DMS153 treated with DMSO at 0.1 percent for 48 hours (cell line): ENCODE measurements at regions not wholly inside any gene's neighbourhood (a gene's known extent, or its start where the extent isn't known, plus 50 kb on each side); places are given as distances from the start of the nearest gene placed in this dataset.
"Not testable (repeated sequence)": the region's sequence is repeated elsewhere in the genome, so short reads cannot be mapped to it uniquely, and the experiment has no call there.

ENCODE experiments used
- DNase-seq: peaks from one replicate; lab custom pipeline; 2025; ENCODE audit not compliant: unreplicated experiment; lab: John Stamatoyannopoulos, UW

DNA sequence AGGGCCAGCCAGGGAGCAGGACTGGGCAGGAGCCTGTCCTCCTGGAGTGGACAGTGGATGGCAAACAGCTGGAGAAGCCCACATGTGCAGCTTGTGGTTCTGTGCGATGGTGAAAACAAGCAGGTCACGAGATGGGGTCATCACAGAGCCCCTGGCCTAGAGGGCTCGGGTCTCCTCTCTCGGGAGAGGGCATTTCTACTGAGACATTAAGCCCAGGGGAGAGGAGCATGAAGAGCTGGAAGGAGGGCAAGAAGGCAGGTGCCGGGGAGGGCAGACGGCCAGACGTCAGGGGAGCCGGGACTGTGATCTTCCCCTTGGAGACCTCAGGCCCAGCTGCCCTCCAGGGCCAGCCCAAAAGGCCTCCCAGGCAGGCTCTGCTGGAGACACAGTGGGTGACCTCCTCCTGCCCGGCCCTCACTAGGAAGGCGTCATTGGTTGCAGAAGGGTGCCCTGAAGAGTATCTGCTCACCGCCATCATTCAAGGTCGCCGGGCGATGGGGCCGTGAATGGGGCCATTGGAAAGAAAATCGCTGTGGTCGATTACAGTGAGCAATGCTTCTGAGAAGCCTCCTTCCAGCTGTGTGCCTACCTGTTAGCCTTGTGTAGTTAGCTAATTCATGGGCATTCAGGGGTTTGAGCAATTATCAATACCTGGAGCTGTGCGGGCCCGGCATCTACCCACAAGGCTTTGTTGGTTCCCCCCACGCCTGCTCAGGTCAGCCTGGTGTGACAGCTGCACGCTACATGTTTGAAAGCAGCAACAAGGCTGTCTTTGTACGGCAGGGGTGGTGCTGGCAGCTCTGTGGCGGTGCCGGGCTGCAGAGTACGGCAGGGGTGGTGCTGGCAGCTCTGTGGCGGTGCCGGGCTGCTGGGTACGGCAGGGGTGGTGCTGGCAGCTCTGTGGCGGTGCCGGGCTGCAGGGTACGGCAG, 72.3 kb upstream of the ACTRT2 start:
- DNase-seq: no peak

DNA sequence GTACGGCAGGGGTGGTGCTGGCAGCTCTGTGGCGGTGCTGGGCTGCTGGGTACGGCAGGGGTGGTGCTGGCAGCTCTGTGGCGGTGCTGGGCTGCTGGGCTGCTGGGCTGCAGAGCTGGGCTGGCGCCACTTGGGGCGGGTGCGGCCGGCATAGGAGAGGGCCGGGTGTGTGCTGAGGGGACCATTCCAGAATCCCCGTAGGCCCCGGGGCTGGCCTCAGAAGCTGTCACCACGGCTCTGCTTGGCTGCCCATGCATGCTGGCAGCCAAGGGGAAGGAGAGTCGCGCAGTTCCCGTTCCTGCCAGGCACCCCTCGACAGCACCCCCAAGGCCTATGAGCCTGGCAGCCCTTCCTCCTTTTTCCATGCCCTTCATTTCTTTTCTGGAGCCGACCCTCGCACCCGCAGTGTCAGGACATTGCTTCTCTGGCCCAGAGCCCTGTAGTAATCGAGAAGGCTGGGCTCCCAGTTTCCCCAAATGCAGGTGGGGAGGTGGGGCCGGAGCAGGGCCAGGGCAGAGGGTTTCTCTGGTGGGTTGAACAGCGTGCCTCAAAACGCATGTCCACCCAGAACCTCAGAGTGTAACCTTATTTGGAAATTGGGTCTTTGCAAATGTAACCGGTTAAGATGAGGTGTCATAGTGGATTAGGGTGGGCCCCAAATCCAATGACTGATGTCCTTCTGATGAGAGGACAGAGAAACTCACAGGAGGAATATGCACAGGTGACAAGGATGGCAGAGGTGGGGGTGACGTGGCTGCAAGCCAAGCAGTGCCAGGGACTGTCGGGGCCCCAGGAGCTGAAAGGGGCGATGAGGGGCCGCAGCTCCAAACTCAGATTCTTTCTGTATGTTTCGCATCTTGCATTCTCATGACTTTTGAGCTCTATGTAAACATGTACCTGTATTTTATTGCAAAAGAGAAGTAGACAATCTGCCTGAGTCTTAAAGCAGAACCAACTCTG, 71.0 kb upstream of the ACTRT2 start:
- DNase-seq: no peak

DNA sequence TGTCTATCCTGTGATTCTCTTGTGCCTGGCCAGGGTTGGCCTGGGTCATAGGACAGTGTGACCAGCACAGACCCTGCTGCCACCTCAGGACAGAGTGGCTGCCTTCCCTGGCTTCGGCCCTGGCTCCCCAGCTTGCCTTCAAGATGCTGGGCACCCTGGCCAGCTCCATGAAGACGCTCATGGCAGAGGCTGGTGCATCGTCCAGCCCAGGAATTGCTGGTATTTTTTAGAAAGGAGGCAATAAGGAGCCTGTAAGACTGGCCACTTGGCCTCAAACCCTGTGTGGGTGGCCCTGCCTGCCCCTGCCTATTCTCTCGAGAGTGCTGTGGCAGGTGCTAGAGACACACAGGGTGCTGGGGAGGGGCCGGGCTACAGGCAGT, 70.4 kb upstream of the ACTRT2 start:
- no peak for DNase-seq

DNA sequence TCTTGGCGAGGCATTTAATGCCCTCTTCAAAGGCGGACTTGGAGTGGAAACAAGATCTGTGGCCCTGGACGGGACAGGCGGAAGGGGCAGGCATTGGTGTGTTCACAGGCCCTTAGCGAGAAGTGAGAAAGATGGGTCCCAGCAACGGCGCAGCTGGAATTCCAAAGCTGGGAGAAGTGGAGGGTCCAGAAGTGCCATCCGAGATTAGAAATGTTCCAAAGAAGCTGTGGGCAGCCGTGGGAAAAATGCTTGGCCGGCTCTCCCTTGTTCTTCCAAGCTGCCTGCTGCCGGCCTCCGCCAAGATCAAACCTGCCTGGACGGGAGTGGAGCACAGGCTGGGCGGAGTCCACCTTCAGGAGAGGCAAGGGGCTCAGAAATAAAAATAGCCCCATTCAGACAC, 69.4 kb upstream of the ACTRT2 start:
- no peak for DNase-seq

DNA sequence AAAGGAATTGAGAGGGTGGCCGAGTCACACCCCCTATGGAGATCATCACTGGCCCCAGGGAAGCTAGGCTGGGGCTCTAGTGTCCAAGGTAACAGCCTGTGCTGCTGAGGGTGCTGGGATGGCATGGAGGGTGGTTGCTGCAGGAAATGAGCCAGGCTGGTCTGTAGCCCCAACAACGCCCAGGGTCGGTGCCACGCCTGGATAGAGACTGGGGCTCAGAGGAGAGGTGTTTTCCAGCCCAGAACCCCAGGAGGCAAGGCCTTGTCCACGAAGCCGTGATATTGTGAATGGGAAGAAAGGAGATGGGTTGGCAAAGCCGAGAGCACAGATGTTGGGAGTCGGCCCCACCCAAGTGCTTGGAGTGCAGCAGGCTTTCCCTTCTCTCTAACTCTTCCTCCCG, 68.9 kb upstream of the ACTRT2 start:
- no peak for DNase-seq

DNA sequence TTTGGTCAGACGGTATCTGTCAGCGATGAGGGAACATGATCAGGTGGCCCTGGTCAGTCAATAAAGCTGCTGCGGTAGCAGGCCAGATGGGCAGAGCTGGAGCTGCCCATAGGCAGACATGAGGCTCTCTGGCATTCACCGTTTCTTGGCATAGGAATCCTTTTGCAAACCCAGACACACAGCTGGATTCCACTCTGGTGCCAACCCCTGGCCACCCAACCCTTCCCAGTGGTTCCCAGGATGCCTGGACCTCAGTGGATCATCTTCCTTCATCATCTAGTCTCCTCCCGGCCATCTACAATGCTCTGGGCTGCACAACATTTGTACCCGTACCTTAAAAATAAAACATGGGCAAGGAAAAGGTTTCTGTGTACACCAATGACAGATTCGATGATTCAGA, 68.3 kb upstream of the ACTRT2 start:
- no peak for DNase-seq

DNA sequence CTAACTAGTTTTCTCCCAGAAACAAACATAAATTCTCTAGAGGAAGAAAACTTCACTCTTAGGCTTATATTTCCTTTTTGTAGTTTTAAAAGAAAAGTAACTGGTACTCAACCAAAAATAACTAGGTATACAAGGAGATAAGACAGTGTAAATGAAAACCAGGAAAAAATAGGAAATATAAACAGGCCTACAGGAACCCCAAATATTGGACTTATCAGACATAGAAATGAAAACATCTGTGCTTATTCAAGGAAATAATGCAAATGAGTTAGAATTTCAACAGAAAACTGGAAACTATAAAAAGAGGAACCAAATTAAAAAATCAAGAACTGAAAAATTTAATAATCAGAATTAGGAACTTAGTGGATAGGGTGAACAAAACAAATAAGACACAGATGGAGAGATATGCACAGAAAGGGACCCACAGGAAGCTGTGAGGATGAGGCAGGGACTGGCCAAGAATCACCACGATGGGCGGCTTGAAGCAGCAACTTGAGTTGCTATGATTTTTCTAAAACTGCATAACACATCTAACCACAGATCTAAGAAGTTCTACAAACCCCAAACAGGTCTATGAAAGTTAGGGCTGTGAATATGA, 67.5 kb upstream of the ACTRT2 start:
- DNase-seq: no peak

DNA sequence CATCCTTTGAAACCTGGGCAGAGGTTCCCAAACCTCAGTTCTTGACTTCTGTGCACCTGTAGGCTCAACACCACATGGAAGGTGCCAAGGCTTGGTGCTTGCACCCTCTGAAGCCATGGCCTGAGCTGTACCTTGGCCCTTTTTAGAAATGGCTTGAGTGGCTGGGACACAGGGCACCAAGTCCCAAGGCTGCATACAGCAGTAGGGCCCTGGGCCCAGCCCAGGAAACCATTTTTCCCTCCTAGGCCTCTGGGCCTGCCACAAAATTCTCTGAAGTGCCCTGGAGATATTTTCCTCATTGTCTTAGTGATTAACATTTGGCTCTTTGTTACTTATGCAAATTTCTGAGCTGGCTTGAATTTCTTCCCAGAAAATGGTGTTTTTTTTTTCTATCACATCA, 65.6 kb upstream of the ACTRT2 start:
- DNase-seq: no peak

DNA sequence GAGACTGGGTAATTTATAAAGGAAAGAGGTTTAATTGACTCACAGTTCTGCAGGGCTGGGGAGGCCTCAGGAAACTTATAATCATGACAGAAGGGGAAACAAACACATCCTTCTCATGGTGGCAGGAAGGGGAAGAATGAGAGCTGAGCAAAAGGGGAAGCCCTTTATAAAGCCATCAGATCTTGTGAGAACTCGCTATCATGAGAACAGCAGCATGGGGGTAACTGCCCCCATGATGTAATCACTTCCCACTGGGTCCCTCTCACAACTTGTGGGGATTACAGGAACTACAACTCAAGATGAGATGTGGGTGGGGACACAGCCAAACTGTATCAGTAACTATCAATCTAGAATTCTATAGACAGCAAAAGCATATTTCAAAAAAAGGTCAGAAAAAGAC, 64.7 kb upstream of the ACTRT2 start:
- no peak for DNase-seq

DNA sequence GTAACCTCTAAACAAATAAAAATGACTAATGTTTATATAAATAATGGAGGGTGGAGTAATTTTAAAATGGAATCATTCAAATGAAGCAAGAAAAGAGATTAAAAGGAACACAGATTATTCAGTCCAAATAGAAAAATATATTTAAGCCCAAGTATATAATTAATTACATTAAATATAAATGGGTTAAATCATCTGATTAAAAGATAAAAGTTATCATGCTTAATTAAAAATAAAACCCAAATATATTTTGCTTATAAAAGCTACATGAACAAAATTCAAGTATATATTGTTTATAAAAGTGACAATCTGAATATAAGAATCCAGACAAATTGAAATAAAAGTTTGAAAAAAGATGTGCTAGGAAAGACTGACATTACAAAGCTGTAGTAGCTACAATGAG, 63.9 kb upstream of the ACTRT2 start:
- no peak for DNase-seq

DNA sequence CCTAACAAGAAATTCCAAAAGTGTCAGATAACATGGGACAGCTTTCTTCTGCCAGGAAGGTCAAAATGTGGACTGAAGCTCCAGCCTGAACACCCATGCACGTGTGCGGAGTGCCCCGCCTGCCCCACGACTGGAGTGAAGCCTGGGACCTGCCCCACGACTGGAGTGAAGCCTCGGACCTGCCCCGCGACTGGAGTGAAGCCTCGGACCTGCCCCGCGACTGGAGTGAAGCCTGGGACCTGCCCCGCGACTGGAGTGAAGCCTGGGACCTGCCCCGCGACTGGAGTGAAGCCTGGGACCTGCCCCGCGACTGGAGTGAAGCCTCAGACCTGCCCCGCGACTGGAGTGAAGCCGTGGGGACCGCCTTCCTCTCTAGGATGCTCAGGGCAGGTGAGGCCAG, 61.4 kb upstream of the ACTRT2 start:
- DNase-seq: not testable (repeated sequence)

DNA sequence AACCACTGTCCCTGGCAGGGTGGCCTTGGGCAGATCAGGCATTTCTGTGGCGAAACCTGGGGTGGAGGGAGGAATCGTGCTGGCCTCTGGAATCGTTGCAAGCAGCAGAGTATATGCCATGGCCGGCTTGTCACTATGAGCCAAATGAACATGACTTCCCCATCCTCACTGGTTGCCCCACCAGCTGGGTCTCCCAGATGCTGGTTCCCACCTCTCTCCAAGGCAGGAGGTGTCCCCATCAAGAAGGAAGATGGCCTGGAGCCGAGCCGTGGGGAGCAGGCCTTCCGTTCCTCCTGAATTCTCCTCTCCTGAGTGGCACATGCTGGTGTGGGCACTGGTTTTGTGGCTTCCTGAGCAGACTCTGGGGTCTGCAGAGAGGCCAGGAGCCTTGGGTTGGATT, 60.2 kb upstream of the ACTRT2 start:
- DNase-seq: no peak

DNA sequence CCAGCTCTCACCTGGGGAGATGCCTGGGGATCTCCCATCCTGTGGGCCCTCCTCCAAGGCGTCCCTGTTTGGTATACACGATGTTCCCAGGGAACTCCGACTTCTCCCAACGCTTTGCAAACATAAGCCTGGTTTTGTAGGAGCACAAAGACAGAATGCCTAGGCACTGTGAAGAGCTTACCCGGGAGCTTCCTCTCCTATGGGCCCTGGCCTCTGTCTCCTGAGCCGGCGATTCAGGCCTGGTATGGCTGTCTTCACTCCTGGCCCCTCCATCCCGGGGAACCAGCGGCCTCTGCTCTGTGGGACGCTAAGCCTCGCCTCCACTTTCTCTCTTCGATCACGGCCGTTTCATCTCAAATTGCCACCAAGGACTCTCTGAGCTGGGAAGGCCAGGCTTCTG, 59.6 kb upstream of the ACTRT2 start:
- no peak for DNase-seq

DNA sequence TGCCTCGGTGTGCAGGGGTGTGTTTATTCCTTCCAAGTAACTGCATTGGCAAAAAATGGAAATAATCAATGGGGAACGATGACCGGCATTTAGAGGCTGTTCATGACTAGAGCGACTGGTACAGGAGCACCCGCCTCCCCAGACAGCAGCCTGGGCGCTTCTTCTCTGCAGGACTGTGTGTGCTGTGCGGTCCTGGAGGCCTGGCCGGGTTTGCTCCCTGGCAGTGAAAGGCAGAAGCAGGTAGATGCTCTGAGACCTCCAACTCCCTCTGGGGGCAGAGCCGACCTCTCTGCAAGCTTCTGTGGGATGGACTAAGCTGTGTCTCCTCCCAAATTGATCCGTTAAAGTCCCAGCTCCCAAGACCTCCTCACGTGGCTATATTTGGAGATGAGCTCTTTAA, 59.2 kb upstream of the ACTRT2 start:
- no peak for DNase-seq

DNA sequence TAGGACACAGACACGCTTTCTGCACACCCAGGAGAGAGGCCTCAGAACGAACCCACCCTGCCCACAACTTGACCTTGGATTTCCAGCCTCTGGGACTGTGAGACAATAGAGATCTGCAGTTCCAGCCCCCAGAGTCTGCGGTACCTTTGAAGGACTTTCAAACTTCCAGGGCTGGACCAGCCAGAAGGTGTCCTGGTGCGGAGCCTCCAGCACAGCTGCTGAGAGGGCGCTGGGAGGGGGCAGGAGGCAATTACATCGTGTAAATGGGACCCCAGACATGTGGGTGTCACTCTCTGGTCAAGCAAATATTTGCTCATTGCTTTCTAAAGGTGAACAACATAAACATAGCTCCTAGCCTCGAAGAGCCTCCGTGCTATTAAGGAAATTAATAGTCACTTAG, 58.7 kb upstream of the ACTRT2 start:
- no peak for DNase-seq

DNA sequence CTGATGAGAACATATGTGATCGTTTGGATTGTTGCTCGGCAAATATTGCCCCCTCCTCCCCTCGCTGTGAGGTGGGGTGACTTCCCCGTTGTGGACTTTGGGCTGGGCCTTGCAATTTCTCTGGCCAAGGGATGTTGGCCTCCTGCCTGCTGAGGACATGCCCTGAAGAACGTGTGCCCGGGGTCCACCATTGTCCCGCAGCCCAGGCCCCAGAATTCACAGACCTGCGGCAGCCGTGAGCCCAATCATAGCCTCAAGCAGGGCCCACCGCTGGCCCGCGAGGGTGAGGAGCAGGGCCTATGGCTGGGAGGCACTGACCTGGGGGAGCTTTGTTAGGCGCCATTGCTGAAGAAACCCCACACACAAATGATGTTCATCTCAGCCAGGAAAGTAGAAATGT, 58.3 kb upstream of the ACTRT2 start:
- no peak for DNase-seq

DNA sequence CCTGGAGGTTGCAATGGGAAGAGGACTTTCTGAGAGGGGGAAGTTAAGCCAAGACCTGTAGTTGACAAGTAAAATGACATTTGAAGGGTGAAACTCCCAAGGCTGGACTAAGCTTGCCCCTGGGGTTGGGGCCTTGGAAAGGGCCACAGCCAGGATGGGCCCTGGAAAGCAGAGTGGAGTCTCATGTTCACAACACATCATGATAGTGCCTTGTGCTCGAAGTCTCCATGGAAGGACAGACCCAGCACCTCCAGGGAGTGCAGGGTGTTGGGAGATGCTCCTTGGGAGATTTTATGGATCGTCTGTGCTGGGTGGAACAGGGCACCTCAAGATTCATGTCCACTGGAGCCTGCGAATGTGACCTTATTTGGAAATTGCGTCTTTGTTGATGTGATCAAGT, 55.6 kb upstream of the ACTRT2 start:
- no peak for DNase-seq

DNA sequence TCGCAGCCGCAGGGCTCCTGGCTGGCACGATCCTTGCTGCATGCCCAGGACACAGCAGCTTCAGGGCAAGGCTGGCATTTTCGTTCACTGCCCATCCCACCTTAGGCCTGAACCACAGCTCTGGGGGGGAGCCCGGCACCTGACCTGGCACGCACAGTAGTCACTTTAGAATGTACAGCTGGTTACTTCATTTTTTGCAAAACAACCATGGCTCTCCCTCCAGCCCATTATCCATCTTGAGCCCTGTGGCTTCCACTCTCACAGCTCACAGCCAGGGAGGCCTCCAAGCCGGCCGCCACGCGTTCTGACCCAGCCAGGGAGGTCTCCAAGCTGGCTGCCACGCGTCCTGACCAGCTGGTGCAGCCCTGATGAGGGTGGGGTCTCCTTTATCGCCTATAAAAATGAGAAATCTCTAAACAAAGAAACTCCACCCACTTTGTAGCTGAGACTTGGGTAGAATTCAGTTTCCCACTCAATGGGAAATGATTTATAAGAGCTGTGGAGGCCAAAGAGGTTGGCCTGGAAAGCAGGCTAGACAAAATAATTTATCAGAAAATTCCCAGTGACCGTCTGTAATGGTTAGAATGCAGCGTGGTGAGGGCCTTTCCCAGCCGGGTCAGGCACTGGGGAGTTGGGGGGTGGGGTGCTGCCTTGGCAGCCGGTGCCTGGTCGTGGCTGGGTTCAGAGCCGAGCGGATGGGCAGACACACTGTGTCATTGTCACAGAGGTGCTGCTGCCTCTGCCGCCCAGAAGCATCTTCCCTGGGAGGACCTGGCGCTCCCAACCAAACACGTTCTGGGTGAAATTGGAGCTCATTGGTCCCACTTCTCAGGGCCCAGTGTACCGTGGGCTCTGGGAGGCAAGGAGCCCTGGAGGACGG, 54.6 kb upstream of the ACTRT2 start:
- no peak for DNase-seq

DNA sequence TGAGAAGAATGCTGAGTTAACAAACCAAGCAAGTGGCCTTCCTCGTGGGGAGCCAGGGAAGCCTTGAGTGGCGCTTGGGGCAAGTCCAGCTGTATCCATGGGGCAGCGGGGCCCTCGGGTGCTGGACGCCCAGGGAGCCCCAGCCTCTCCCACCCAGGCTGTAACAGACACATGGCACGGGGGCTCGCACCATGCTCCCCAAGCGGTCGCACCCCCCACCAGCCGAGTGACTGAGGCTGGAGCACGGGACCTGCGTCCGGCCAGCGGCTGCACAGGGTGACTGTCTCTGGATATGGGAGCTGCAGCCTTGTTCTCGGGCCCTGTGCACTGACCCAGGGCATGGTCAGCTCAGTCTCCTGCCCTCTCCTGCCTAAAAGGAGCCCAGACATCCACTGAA, 53.9 kb upstream of the ACTRT2 start:
- no peak for DNase-seq

DNA sequence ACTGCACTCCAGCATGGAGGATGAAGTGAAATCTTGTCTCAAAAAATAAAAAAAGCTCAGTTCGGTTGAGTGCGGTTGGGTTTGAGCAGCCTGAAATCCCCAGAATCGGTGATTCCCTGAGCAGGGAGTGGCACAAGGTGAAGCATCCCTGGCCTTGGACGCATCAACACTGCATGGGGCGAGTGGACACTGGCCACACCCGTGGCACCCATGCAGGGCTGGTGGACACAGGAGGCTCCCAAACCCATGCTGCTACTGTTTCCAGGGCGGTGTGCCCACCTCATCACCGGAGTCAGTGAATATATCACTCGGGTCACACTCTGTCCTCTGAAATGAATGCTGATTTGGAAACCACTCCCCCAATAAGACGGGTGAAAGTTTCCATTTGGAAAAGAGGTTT, 53.4 kb upstream of the ACTRT2 start:
- DNase-seq: no peak

DNA sequence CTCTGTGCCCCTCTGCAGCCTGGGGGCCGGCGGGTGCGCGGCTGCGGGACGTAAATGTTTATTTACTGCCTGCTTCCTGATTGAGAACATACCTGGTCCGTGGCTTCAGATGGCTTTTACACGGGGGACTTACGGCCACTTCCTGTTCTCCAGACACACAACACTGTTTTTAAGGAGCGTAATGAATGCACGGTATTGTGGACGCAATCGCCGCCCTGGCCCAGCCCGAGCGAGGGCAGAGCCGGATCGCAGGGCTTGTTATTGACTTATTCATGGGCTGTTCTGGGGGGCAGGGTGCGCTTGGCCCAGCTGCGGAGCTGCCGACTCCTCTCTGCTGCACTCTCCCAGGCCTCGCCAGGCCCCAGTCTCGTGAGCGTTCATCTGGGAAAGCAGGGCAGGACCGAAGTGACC, 52.8 kb upstream of the ACTRT2 start:
- DNase-seq: peak; percentile 69
